KG1 (cell line): ENCODE measurements at regions not wholly inside any gene's neighbourhood (a gene's known extent, or its start where the extent isn't known, plus 50 kb on each side); places are given as distances from the start of the nearest gene placed in this dataset.

Source experiments
- DNase-seq: peaks from one replicate; lab custom pipeline; 2025; lab: John Stamatoyannopoulos, UW

- no peak for DNase-seq
Observed at GRCh38 chr1:79842811-79843210, 836.3 kb upstream of the ADGRL4 start.

DNA sequence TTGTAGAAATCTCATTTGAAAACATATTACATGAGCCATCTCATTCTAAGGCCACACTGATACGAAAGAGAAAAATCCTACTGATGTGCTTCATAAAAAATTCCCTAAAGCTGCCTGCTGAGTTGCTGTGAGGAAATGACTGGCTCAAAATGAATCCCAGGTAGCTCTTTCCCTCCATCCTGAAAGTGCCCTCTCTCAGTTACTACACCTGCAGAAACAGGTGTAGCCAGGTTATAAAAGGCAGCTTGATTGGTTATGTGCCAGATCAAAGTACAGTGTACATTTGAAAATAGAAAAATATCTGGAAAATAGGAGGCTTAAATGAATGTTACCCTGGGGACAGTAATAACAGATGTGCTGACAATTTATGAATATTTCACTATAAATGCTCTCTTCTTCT is 833.4 kb upstream of the ADGRL4 start:
- no peak for DNase-seq

DNA sequence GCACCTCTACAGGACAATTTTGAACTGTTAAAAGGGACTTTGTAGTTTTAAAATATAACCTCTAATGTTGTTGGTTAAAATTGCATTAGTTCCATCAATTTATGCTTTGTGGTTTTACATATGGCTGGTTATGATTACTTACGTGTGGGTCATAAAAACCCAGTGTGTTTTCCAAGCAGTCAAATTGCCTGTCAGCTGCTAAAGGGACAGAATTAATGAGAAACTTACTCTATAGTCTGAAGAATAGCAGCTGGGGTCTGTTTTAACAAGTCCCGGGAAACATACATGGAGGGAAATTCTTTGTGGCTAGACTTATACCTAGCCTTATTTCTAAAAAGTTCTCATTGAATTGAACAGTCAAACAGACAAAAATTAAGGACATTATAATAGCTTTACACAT is 820.9 kb upstream of the ADGRL4 start:
- DNase-seq, result no peak

- DNase-seq, result no peak
Observed at GRCh38 chr1:79825551-79825950, 819.0 kb upstream of the ADGRL4 start.

GRCh38 chr1:79822053-79822452 is 815.5 kb upstream of the ADGRL4 start:
- no peak for DNase-seq

DNA sequence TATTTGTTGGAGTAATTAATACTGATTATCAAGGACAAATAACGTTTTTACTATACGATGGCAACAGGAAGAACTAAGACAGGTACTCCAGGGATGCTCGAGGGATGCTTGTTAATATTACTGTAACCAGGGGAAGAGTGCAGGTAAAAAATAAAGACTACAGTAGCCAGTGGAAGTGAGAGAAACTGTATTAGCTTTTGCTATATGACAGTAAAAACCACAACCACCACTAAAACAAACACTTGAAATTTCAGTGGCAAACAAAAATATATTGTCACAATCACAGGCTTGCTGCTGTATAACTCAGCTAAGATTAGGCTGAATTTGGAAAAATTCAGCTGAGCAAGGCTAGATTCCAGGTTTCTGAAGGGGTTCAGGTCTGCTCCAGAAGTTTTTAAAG is 812.6 kb upstream of the ADGRL4 start:
- DNase-seq, result no peak

DNA sequence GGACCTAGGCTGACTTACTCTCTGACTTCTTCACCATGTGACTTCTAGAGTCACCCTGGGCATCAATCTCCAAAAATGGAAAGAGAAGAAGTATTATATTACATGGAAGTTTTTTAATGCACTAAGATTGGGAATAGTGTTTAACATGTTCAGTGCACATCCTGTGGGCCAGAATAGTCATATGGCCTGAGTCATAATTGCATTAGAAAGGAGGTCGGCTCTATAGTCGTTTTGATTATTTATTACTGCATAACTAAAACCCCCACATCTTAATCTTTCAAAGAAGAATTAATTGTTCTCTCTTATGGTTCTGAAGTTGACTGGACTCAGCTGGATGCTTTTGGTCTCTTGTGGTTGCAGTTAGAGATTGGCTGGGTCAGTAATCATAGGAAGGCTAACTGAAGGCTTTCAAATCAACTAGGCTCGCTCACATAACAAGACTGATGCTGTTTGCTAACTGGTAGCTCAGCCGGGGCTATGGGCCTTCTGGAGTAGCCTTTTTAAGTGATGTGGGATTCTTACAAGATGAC is 810.6 kb upstream of the ADGRL4 start:
- DNase-seq, result no peak

DNA sequence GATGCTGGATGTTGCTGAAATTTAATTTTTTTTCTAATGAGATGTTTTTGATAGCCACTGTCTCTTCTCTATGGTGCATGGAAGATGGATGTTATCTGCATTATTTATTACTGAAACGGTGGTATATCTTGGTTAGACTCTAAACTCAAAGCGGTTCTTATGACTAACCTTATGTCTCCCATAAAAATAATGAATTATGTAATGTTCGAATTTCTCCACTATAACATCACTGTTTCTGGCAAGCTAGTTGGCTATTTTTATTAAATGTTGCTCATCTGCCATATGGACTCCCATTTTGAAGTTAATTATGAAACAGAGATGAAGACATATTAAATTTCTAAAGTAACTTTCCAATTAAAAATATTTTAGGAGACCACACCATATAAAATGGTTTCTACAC is 808.6 kb upstream of the ADGRL4 start:
- no peak for DNase-seq

DNA sequence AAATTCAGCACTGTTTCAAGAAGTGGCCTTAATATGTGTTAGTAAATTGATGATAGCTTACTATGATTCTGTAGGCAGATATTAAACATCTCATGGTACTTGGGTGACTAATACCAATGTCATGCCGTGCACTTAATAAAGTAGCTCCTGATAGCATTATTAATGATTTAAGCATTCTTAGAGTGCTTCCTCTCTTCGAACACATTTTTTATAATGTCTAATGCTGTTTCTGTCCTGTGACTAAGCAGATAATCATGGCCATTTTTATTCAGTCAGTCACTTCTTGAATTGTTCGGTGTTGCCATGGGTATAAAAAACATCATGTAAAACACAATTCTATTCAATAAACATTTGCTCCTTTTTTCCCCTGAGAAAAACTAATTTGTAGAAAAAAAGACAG is 804.6 kb upstream of the ADGRL4 start:
- DNase-seq, result no peak

GRCh38 chr1:79808816-79809475 is 802.4 kb upstream of the ADGRL4 start:
- no peak for DNase-seq

GRCh38 chr1:79807816-79808215 is 801.3 kb upstream of the ADGRL4 start:
- DNase-seq, result no peak

DNA sequence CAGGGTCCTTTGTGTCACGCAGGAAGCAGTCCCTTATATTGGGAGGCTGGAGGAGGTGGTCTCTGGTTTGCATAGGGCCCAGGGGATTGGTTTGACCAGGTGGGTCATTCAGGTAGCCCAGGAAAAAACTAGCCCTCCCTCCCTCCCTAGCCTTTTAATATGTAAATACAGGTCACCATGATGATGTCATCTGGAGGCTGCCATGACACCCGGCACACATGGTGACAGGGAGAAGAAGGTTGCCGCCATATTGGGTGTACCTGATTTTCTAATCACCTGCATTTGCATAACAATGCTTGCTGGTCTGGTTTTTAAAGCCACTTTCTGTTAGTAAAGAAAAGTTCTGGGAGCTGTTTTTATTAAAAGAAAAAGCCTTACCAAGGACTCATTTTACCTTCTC is 791.0 kb upstream of the ADGRL4 start:
- DNase-seq, result no peak

DNA sequence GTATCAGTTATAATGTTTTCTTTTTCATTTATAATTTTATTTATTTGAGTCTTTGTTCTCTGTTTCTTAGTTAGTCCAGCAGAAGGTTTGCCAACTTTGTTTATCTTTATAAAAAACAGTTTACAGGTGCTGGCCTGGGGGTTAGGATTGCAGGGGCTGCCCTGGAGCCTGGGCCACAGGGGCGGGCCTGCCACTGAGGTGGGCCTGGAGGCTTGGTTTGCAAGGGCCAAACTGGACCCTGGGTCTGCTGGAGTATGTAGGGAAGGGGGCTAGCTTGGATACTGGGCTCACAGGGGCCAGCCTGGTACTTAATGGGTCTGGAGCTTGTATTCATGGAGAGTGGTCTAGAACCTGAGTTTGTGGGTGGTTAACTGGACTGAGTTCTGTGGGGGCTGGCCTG is 789.9 kb upstream of the ADGRL4 start:
- DNase-seq, result no peak

DNA sequence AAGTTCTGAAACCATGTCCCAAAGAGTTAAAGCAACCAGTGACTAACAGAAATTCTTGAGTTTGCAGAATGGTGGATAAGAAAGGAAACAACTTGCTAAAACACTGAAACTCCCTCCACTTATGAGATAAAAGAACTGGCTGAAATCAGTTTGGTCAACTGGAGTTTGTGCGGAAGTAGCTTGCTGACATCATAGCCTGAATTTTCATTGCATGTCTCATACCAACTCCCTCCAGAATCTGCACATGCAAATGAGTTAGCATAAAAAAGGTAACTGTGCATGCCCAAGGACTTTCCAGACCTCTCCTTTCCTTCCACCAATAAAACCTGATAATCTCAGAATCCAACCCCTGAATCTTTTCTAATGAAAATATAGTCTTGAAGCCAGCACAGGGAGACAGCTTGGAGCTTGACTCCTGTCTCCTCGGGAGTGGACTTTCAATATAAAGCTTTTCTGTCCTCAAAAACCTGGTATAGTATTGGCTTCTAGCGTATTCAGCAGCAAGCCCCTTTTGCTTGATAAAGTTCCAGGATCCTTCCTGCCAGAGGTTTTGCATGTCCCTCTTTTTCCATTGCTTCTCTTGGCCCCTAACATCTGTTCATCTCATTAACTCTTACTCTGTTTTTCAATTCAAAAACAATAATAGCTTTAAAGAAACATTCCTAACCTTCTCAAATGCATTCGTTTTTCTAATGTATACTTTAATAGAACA is 785.8 kb upstream of the ADGRL4 start:
- DNase-seq, result no peak

- DNase-seq, result no peak
Observed at GRCh38 chr1:79791488-79792218, 785.1 kb upstream of the ADGRL4 start.

GRCh38 chr1:79790950-79791349 is 784.4 kb upstream of the ADGRL4 start:
- DNase-seq, result no peak

DNA sequence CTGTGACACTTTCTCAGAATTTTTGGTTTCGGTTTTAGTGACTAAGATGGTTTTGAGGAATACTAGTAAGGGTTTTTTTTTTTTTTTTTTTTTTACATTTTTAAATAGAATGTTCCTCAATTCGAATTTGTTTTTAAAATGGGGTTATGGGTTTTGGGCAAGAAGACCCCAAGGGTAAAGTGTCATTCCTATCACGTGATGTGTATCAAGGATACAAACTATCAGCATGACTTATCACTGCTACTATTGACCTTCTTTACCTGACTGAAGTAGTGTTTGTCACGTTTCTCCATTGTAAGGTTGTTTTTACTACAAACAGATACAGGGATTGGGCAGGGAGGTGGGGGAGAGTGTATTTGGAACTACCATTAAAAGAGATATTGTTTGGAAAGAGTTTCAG is 781.1 kb upstream of the ADGRL4 start:
- no peak for DNase-seq

DNA sequence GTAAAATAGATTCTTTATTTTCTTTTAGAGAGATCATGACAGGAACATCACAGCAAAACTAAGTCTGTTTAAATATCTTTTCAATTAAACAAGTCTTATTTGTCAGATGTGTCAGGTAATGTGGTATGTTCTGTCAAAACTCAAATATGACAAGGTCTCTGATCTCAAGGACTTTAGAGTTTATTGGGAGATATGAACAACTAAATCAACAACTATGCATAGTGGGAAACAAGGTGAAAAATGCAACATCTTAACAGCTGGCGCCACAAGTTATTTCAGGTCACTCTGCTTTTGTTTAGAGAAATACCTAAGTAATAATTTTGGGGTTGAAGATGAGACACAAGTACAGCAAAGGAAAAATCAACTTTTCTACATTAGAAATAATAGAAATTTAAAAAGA is 779.4 kb upstream of the ADGRL4 start:
- no peak for DNase-seq

GRCh38 chr1:79785561-79785960 is 779.0 kb upstream of the ADGRL4 start:
- no peak for DNase-seq

DNA sequence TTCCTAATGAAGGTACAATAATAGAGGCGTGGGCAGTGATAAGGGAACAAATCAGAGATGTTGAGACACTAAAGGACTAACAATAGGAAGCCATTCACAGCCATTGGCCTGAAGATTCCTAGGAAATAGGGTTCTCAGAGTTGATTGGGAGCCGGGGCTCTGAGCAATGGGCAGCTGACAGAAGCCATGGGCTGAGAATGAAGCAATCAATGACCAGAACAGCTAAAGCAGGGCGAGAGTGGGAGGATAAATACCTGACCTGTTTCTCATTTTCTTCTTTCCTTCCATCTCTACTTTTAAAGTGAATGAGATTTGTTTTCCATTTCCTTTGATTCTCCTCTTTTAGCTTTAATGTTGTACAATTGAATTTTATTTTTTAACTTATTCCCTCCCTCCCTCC is 774.7 kb upstream of the ADGRL4 start:
- no peak for DNase-seq

DNA sequence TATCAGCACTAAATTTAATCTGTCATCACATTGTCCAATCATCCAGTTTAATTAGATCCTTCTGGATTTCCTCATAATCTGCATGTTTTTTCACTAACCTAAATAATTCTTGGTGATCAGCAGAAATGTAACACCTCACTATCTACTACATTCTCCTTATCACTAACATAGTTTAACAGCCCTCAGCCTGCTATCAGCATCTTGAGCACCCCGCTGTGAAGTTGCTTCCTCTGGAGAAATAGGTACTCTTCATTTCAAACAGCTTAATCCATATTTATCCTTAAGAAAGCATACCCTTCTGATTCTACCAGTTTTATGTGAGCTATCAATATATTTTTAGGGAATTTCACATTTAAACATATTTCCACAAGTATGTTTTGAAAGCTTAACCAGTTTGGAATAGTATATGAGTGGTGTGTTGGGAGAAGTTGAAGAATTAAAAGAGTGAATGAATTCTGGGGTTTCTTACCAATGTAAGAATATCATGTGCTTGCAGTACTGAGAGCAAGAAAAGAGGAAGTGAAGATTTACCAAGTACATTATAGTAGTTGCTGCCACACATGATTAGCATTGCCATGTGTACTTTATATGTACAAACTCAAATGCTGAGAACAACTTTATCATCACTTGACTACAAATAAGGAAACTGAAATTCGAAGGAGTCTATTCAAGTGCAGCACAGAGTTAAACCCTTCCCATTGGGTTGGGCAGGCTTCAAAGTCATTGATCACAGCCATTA is 771.1 kb upstream of the ADGRL4 start:
- DNase-seq, result peak; percentile 7

GRCh38 chr1:79775402-79775801 is 768.9 kb upstream of the ADGRL4 start:
- DNase-seq, result no peak
